Subcutaneous abdominal adipose tissue (tissue), 5 donors: ENCODE measurements at regions not wholly inside any gene's neighbourhood (a gene's known extent, or its start where the extent isn't known, plus 50 kb on each side); places are given as distances from the start of the nearest gene placed in this dataset.
A peak's percentile ranks its signal among the peaks of the same experiment; 100 is the strongest.

ENCODE experiments used
- H3K27ac ChIP-seq: one replicate; pipeline ENCODE4 v1.7.0; 2013; ENCODE audit warnings: low read depth, mild to moderate bottlenecking, inconsistent platforms, low read length, moderate library complexity
- H3K27me3 ChIP-seq, 5 donors: one replicate each; pipeline ENCODE4 v1.7.0; 2013; ENCODE audit warnings: low read length in 5 of 5, inconsistent platforms in 1 of 5; ENCODE audit not compliant: control insufficient read depth in 5 of 5, insufficient read depth in 4 of 5
- H3K36me3 ChIP-seq, 5 donors: one replicate each; pipeline ENCODE4 v1.7.0; 2013; ENCODE audit warnings: low read length in 5 of 5; ENCODE audit not compliant: control insufficient read depth in 5 of 5, insufficient read depth in 5 of 5
- H3K4me1 ChIP-seq, 5 donors: one replicate each; pipeline ENCODE4 v1.7.0; 2013; ENCODE audit warnings: low read length in 5 of 5, mild to moderate bottlenecking in 3 of 5, moderate library complexity in 1 of 5; ENCODE audit not compliant: control insufficient read depth in 5 of 5, insufficient read depth in 5 of 5
- H3K4me3 ChIP-seq, 5 donors: one replicate each; pipeline ENCODE4 v1.7.0; 2013; ENCODE audit warnings: low read length in 5 of 5, low read depth in 1 of 5
- H3K9ac ChIP-seq, 5 donors: one replicate each; pipeline ENCODE4 v1.7.0; 2013; ENCODE audit warnings: low read length in 5 of 5, mild to moderate bottlenecking in 4 of 5, moderate library complexity in 3 of 5
- H3K9me3 ChIP-seq, 5 donors: one replicate each; pipeline ENCODE4 v1.7.0; 2013; ENCODE audit warnings: low read length in 5 of 5; ENCODE audit not compliant: control insufficient read depth in 5 of 5
- donor health status: healthy.
- donor health status: healthy.
- donor health status: healthy.
- donor health status: healthy.
- donor health status: healthy.

GRCh38 chr5:113807427-113807991 is 294.0 kb downstream of the YTHDC2 start:
- H3K4me1 ChIP-seq = peaks cover 0 to 28% (median 23%) of the 10 kb centered on the region in 5 donors
- no peaks in the 10 kb centered on the region for H3K27me3 ChIP-seq
- H3K36me3 ChIP-seq = no peaks in the 10 kb centered on the region
- no peak overlapping the region for H3K4me3 ChIP-seq
- H3K9ac ChIP-seq = peak overlapping the region in 1 of 5 donors; percentile 45
- no peak overlapping the region for H3K27ac ChIP-seq
- H3K9me3 ChIP-seq = no peaks in the 10 kb centered on the region

- peaks cover 0 to 28% (median 23%) of the 10 kb centered on the region in 5 donors for H3K4me1 ChIP-seq
- H3K9ac ChIP-seq = no peak overlapping the region
- H3K36me3 ChIP-seq = no peaks in the 10 kb centered on the region
- no peak overlapping the region for H3K4me3 ChIP-seq
- H3K27me3 ChIP-seq = no peaks in the 10 kb centered on the region
- no peak overlapping the region for H3K27ac ChIP-seq
- no peaks in the 10 kb centered on the region for H3K9me3 ChIP-seq
Observed at GRCh38 chr5:113808956-113809355, 295.5 kb downstream of the YTHDC2 start.

DNA sequence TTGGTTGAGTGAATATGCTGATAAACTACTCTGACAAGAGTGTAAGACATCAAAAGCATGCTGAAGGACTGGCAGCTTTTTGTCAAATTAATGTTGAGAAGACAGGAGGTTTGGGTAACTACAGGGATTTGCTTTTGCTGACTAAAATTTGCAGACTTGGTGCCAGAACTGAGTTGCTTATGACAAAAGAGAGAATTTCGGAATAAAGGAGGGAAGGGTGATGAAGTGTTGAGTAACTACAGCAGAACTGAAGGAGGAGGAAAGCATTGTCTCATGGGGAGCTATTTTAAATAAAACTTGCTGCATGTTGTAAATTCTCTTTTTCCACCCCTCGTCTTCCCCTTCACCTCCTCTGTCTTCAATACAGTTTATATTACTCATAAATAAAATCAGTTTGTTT is 296.1 kb downstream of the YTHDC2 start:
- H3K4me1 ChIP-seq = peaks cover 0 to 28% (median 23%) of the 10 kb centered on the region in 5 donors
- no peak overlapping the region for H3K27ac ChIP-seq
- H3K36me3 ChIP-seq = no peaks in the 10 kb centered on the region

GRCh38 chr5:113813466-113813865 is 300.0 kb downstream of the YTHDC2 start:
- H3K27me3 ChIP-seq = no peaks in the 10 kb centered on the region
- H3K9ac ChIP-seq = no peak overlapping the region
- H3K27ac ChIP-seq = no peak overlapping the region
- no peaks in the 10 kb centered on the region for H3K36me3 ChIP-seq
- H3K9me3 ChIP-seq = no peaks in the 10 kb centered on the region
- H3K4me3 ChIP-seq = no peak overlapping the region
- H3K4me1 ChIP-seq = peaks cover 0 to 9% (median 6%) of the 10 kb centered on the region in 5 donors

More for the DNA sequence above, 296.1 kb downstream of the YTHDC2 start:
- H3K9ac ChIP-seq = no peak overlapping the region
- H3K9me3 ChIP-seq = no peaks in the 10 kb centered on the region
- H3K27me3 ChIP-seq = no peaks in the 10 kb centered on the region
- no peak overlapping the region for H3K4me3 ChIP-seq

GRCh38 chr5:113817683-113818082 is 304.2 kb downstream of the YTHDC2 start:
- no peaks in the 10 kb centered on the region for H3K9me3 ChIP-seq
- no peak overlapping the region for H3K9ac ChIP-seq
- no peaks in the 10 kb centered on the region for H3K36me3 ChIP-seq
- no peaks in the 10 kb centered on the region for H3K4me1 ChIP-seq
- no peak overlapping the region for H3K4me3 ChIP-seq
- H3K27me3 ChIP-seq = no peaks in the 10 kb centered on the region
- H3K27ac ChIP-seq = no peak overlapping the region

- Histone ChIP-seq H3K9me3 (peaks cover 0 to 4% (median 0%) of the 10 kb centered on the region in 5 donors), H3K9ac (no peak overlapping the region)
Observed at GRCh38 chr5:113823696-113824095, 310.2 kb downstream of the YTHDC2 start.

GRCh38 chr5:113824307-113824706 is 310.8 kb downstream of the YTHDC2 start:
- Histone ChIP-seq H3K9ac (no peak overlapping the region), H3K27ac (no peak overlapping the region), H3K4me1 (no peaks in the 10 kb centered on the region), H3K36me3 (no peaks in the 10 kb centered on the region), H3K4me3 (no peak overlapping the region), H3K27me3 (no peaks in the 10 kb centered on the region), H3K9me3 (peaks cover 0 to 4% (median 0%) of the 10 kb centered on the region in 5 donors)

More at GRCh38 chr5:113823696-113824095, 310.2 kb downstream of the YTHDC2 start:
- Histone ChIP-seq H3K27ac (no peak overlapping the region), H3K36me3 (no peaks in the 10 kb centered on the region), H3K27me3 (no peaks in the 10 kb centered on the region), H3K4me1 (no peaks in the 10 kb centered on the region), H3K4me3 (no peak overlapping the region)

GRCh38 chr5:113825176-113825575 is 311.7 kb downstream of the YTHDC2 start:
- Histone ChIP-seq H3K9ac (no peak overlapping the region), H3K9me3 (peaks cover 0 to 4% (median 0%) of the 10 kb centered on the region in 5 donors), H3K36me3 (no peaks in the 10 kb centered on the region), H3K27me3 (no peaks in the 10 kb centered on the region), H3K4me1 (no peaks in the 10 kb centered on the region), H3K27ac (no peak overlapping the region), H3K4me3 (no peak overlapping the region)

DNA sequence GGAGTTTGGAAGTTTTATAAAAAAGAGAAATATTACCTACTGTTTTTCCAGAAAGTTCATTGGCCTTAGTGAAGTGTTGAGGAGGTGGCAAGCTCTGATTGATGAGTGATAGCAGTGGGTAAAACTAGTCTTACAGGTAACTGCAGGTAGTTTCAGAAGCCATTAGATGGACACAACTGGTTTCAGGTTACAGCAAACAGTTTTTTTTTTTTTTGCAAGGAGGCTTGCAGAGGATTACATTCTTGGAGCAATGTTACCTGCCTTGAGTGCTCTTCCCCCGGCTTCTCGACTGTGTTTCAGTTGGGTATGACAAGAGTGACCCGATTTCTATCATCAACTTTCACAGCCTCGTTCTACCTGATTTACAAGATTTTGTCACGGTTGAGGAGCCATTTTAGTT is 333.4 kb downstream of the YTHDC2 start:
- no peak overlapping the region for H3K4me3 ChIP-seq
- no peaks in the 10 kb centered on the region for H3K9me3 ChIP-seq

GRCh38 chr5:113864437-113864836 is 350.9 kb downstream of the YTHDC2 start:
- no peak overlapping the region for H3K9ac ChIP-seq
- peaks cover 0 to 4% (median 3%) of the 10 kb centered on the region in 5 donors for H3K9me3 ChIP-seq
- no peak overlapping the region for H3K27ac ChIP-seq
- H3K36me3 ChIP-seq = no peaks in the 10 kb centered on the region
- H3K4me1 ChIP-seq = no peaks in the 10 kb centered on the region
- no peaks in the 10 kb centered on the region for H3K27me3 ChIP-seq
- H3K4me3 ChIP-seq = no peak overlapping the region

More for the DNA sequence above, 333.4 kb downstream of the YTHDC2 start:
- H3K36me3 ChIP-seq = no peaks in the 10 kb centered on the region
- no peak overlapping the region for H3K27ac ChIP-seq
- no peak overlapping the region for H3K9ac ChIP-seq
- no peaks in the 10 kb centered on the region for H3K27me3 ChIP-seq
- no peaks in the 10 kb centered on the region for H3K4me1 ChIP-seq
